Omental fat pad (tissue), 3 donors: ENCODE measurements at regions not wholly inside any gene's neighbourhood (a gene's known extent, or its start where the extent isn't known, plus 50 kb on each side); places are given as distances from the start of the nearest gene placed in this dataset.

ENCODE experiments used
- ATAC-seq: fragments of 150-250 bp; one replicate; pipeline ENCODE4 v1.9.1; 2016; ENCODE audit warnings: mild to moderate bottlenecking, moderate library complexity; ENCODE audit not compliant: low FRiP score
- DNase-seq: peaks from one replicate; pipeline ENCODE4 v3.0.0-alpha.2; 2019; ENCODE audit warnings: low spot score
- CTCF ChIP-seq, 3 donors: fragments of 450-650 bp; IDR thresholded peaks; one replicate each; pipeline ENCODE4 v1.5.1; 2016 to 2017; ENCODE audit warnings: antibody characterized with exemption in 3 of 3, mild to moderate bottlenecking in 3 of 3, moderate library complexity in 2 of 3

GRCh38 chr3:170753421-170754310, 116.3 kb downstream of the RPL22L1 start:
- no peak for TF ChIP-seq CTCF (IDR thresholded peaks at IDR 0.05)
- no peak for ATAC-seq
- no peak for DNase-seq

GRCh38 chr3:170752571-170753155, 117.3 kb downstream of the RPL22L1 start:
- ATAC-seq (no peak), DNase-seq (no peak)
- no peak for TF ChIP-seq CTCF (IDR thresholded peaks at IDR 0.05)

- TF ChIP-seq CTCF (IDR thresholded peaks at IDR 0.05) = no peak
- no peak for DNase-seq
- peak; percentile 50 for ATAC-seq
Observed at GRCh38 chr3:170751899-170752293, 118.1 kb downstream of the RPL22L1 start.

- TF ChIP-seq CTCF (IDR thresholded peaks at IDR 0.05) = no peak
- ATAC-seq (peak; percentile 76), DNase-seq (no peak)
Observed at GRCh38 chr3:170751083-170751898, 118.7 kb downstream of the RPL22L1 start.

GRCh38 chr3:170750478-170750830, 119.5 kb downstream of the RPL22L1 start:
- TF ChIP-seq CTCF (IDR thresholded peaks at IDR 0.05) = no peak
- no peak for ATAC-seq
- DNase-seq = no peak

- no peak for ATAC-seq
- TF ChIP-seq CTCF (IDR thresholded peaks at IDR 0.05) = no peak
- no peak for DNase-seq
Observed at GRCh38 chr3:170749765-170750477, 120.1 kb downstream of the RPL22L1 start.
